ENCODE measurements at regions not wholly inside any gene's neighbourhood (a gene's known extent, or its start where the extent isn't known, plus 50 kb on each side); places are given as distances from the start of the nearest gene placed in this dataset.

GRCh38 chr2:59924346-59924745 lies 629.1 kb downstream of the BCL11A start:
- TF ChIP-seq POLR2A (IDR thresholded peaks at IDR 0.05): no peak
- TF ChIP-seq, protein P1, sequence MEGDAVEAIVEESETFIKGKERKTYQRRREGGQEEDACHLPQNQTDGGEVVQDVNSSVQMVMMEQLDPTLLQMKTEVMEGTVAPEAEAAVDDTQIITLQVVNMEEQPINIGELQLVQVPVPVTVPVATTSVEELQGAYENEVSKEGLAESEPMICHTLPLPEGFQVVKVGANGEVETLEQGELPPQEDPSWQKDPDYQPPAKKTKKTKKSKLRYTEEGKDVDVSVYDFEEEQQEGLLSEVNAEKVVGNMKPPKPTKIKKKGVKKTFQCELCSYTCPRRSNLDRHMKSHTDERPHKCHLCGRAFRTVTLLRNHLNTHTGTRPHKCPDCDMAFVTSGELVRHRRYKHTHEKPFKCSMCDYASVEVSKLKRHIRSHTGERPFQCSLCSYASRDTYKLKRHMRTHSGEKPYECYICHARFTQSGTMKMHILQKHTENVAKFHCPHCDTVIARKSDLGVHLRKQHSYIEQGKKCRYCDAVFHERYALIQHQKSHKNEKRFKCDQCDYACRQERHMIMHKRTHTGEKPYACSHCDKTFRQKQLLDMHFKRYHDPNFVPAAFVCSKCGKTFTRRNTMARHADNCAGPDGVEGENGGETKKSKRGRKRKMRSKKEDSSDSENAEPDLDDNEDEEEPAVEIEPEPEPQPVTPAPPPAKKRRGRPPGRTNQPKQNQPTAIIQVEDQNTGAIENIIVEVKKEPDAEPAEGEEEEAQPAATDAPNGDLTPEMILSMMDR (IDR thresholded peaks at IDR 0.05): no peak
